GM12892 (cell line): ENCODE measurements at regions not wholly inside any gene's neighbourhood (a gene's known extent, or its start where the extent isn't known, plus 50 kb on each side); places are given as distances from the start of the nearest gene placed in this dataset.

ENCODE experiments used
- POLR2A ChIP-seq: IDR thresholded peaks from 2 replicates; pipeline ENCODE4 v1.6.1; 2011; ENCODE audit warnings: low read depth, low read length, control low read depth
- POLR2AphosphoS5 ChIP-seq: IDR thresholded peaks from 2 replicates; pipeline ENCODE4 v1.6.1; 2011; ENCODE audit warnings: low read depth, low read length, control low read depth
- TAF1 ChIP-seq: IDR thresholded peaks from 2 replicates; pipeline ENCODE4 v1.6.1; 2011; ENCODE audit warnings: low read depth, mild to moderate bottlenecking, control low read depth, low read length, borderline replicate concordance

DNA sequence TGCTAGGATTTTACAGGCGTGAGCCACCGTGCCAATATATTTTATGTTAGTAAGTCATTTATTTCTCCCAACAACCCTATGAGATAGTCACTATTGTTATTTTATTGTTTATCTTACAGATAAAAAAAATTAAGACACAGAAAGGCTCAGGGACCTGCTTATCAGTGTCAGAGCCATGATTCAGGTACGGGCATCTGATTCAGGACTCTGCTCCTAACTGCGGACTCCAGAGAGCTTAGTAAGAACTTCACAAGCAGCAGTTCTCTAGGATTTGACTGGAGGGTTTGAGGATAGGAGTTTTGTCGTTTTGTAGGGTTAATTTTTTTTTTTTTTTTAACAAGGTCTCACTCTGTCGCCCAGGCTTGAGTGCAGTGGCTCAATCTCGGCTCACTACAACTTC, 174.2 kb downstream of the BCL11A start:
- TF ChIP-seq TAF1 (no peak), POLR2A (no peak), POLR2AphosphoS5 (no peak)
